ENCODE measurements at regions not wholly inside any gene's neighbourhood (a gene's known extent, or its start where the extent isn't known, plus 50 kb on each side); places are given as distances from the start of the nearest gene placed in this dataset.

DNA sequence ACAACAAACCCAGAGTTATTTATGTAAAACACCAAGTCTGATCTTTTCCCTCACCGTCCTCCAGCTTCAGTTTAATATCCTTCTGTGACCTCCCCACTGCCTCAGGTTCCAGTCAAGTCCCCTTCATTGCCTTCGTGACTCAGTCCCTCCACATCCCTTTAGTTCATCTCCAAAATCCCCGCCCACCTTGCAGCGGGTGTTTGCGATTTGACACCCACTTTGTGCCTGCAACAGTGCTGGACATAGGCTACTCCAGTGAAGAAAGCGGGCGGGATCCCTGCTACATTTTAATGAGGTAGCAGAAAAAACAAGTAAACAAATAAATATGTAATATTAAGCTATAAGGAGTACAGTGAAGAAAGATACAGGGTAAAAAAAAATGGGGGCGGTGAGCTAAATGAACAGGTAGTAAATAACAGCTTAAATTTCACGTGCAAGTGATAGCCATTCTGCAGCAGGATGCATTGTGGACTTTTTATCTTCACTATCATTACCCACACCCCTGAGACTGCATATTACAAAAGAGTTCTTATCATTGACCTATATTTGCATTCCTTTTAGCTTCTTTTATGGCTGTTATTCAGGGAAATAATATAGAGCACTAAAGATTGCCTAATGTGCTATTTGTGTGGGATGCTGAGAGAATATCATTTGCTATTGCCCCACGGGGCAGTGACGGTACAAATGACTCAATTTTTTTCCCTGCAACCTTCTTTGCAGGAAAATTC, 222.8 kb upstream of the NUDT4 start:
- no peak for DNase-seq (ENCODE audit: low spot score)

DNA sequence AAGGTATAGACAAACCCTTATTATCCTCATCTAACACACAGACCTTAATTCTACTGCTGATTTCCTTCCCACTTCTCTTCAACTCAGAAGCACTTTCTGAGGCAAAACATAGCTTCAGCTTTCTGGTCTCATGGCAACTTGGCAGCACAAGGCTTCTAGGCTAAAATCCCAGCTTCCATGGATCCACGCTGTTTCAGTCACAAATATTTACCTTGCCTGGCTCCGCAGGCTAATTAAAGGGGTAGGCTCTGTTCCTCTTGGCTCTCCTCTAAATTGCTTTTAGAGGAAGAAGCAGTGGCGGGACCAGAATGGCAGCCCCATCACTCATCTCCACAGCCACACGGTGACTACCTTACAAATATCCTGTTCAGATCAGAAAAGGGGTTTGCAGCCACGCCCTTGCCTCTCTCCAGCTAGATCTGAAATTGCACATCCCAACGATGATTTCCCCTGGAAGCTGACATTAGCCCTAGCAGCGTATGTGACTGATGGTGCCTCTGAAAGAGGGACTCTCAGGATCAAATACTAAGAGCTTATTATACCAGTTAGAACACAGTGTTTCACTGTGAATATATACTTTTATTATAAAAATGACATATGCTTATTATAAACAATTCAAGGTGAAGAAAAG, 221.5 kb upstream of the NUDT4 start:
- DNase-seq (ENCODE audit: low spot score), result peak; percentile 67

DNA sequence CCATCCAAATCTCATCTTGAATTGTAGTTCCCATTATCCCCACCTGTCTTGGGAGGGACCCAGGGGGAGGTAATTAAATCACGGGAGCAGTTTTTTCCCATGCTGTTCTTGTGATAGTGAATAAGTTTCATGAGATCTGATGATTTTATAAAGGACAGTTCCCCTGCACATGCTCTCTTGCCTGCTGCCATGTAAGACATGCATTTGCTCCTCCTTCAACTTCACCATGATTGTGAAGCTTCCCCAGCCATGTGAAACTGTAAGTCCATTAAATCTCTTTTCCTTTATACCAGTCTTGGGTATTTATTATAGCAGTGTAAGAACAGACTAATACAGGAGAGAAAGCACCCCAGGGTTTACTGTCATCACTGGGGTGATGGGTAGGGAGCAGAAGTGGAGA, 220.4 kb upstream of the NUDT4 start:
- no peak for DNase-seq (ENCODE audit: low spot score)

DNA sequence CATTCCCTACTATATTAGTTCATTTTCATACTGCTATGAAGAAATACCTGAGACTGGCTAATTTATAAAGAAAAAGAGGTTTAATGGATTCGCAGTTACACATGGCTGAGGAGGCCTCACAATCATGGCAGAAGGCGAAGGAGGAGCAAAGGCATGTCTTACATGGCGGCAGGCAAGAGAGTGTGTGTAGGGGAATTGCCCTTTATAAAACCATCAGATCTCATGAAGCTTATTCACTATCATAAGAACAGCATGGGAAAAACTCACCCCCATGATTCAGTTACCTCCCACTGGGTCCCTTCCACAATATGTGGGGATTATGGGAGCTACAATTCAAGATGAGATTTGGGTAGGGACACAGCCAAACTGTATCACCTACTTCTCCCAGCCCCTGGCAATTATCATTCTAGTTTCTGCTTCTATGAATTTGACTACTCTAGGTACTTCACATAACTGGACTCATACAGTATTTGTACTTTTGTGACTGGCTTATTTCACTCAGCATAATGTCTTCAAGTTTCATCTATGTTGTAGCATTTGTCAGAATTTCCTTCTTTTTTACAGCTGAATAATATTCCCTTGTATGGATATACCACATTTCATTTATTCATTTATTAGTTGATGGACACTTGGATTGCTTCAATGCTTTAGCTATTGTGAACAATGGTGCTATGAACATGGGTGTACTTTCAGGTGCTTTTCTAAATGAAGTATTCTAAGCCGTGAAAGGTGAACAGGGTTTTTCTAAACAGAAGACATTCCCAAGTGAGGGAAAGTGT, 219.5 kb upstream of the NUDT4 start:
- DNase-seq (ENCODE audit: low spot score), result no peak

DNA sequence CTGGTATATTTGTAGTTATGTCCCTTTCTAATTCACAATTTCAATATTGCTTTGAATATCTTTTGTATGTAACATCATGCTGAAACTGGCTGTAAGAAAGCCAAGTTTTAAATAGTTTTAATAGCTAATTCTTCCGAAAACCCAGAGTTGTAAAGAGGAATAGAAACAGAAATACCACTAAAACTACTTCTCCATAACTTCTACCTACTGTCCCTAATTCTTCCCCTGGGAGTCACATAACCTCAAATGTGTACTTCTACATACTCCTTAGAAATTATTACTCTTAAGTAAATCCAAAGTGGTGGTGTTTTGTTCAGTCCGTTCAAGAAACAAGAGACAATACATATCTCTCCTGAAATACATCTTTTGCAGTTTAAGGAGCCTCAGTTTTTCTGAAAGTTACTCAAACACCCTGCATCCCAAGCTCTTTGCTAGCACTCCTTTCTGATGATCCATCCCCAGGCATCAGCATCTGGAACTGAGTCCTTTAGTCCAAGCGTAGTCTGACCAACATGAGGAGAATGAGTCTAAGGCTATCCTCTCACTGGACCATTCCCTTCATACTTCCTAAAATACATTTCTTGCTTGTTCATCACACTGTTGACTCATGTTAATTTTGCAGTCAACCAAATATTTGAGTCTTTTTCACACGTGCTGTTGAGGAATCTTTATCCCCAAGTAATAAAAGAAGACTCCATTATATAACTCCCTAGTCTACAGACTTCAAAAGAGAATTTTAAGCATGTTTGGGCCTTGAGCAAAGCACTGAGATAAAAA, 214.3 kb upstream of the NUDT4 start:
- DNase-seq (ENCODE audit: low spot score), result no peak

DNA sequence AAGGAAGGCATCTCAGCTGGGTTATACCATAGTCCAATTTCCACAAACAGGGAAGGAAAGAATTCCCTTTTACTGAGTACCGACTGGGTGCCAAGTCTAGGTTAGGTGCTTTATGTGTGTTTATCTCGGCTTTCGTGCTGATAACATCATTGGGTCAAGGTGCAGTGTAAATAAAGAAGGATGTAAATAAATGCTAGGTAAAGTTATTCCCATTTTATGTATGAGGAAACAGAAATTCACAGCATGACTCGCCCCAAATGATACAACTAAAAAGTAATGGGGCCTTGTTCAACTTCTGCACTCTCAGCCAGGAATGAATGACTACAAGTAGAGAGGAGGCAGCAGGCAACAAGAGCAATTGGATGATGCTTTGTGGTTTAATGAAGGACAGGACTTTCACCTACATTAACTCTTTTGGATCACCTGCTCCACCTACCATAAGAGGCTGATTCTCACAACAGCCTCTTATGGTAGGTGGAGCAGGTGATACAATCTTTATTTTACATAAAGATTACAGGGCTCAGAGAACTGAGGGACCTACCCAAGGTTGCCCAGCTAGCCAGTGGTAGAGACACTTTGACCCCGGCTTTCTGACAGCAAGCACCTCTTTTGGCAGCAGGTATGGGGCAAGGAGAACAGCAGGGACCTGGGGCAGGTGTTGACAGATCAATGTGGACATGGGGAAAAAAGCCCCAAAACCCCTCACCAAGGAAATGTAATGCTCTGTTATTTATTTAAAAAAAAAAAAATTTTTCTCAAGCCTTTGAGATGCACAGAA, 213.4 kb upstream of the NUDT4 start:
- no peak for DNase-seq (ENCODE audit: low spot score)

DNA sequence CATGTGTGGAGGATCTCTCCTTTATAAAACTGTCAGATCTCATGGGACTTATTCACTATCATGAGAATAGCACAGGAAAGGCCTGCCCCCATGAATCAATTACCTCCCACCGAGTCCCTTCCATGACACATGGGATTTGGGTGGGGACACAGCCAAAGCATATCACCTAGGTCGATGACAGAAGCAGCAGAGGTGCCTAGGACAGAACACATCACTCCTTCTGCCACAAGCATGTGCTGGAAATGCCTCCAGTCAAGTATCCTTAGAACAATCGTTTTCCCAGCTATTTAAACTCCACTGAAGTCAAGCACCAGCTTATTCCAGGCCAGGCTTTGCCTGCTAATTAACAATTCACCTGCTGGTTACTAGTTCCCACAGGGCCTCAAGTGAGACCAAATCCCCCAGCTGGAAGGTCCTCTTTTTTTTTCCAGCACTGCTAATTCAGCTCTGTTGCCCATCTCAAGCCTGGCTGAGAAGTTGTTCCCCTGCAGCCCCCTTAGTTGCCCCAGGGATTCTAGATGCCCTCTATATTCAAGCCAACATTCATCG, 212.3 kb upstream of the NUDT4 start:
- DNase-seq (ENCODE audit: low spot score), result no peak

DNA sequence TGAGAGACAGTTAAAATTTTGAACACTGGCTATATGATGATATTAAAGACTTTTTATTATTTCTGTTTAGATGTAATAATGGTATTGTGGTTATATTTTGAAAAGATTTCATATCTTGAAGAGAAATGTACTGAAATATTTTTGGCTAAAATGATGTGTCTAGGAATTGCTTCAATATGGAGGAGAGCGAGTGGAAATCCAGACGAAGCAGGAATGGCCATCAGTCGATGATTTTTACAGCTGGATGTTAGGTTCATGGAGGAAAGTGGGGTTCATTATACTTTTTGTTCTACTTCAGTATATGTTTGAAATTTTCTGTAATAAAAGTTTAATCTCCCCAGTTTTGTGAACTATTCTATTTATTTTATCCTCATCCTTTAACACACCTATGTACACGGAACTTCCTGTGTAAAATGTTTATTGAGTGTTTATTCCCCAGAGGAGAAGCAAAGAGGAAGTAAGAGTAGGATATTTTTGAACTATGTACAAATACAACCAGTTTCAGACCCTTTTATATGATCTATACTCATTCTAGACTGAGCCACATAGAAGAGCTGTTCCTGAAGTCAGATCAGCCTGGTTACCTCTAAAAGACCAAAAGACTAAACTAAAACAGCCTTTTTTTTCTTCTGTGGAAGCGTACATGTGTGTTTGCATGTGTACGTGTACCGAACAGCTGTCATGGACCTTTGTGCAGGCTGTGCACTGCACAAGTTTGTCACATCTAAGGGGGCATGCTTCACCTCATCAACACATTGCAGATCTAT, 211.0 kb upstream of the NUDT4 start:
- no peak for DNase-seq (ENCODE audit: low spot score)

DNA sequence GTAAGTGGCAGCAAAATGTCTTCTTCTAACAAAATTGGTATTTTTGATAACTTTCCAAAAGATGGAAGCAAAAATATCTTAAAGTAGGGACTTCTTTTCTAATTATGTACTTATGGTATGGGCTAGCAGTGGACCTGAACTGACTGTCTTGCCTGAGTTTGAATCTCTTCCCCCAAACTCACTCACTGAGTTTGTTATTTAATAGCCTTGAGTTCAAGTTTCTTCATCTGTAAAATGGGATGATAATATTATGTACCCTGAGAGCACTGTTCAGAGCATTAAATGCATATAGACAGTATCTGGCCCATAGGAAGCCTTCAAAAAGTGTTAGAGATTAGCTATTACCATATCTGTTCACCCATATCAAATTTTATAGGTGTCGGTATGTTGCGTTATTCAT, 210.4 kb upstream of the NUDT4 start:
- no peak for DNase-seq (ENCODE audit: low spot score)

DNA sequence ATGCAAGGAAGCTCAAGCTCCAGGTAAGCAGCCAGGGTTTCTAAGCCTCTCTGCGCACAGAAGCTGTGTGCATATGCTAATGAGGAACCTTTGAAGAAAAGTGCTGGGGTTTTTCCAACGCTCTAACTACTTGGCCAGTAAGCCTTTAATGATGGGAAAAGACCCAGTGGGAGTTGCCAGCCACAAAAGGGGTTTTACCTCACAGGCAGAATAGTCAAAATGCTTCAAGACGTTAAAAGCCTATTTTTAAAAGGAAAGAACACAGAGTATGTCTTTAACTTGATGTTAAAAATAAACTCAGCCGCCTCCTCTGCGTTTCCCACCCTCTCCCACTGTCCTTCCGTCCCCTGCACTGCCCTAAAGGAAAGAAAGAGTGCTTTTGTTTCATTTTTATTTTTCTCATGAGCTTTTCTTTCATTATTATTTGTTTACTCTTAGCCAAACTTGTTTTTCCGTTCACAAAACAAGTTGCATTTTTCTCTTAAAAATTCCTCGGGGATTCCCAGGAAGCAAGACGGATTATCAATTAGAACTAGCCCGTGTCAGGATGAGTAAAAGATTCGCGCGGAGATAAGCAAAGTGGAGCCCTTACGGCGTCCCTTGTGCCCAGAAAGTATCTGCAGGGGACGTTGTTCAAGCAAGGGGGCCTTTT, 209.8 kb upstream of the NUDT4 start:
- peak; percentile 45 for DNase-seq (ENCODE audit: low spot score)

DNA sequence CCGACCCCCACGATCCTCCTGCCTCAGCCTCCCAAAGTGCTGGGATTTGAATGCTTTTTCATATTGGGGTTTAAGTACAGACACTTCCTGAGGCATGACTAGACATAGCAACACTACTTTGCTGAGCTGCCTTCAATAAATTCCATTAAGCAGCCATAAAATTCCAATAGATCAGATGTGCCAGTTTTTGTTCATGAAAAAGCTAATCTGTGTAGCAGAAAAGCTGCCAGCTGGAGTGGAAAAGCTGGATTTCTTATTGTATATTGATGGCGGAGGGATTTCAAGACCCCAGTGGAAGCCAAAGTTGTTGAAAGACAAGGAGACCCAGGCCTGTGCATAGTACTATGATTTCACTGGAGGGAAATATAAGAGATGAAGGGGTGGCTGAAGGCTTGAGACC, 209.0 kb upstream of the NUDT4 start:
- no peak for DNase-seq (ENCODE audit: low spot score)

DNA sequence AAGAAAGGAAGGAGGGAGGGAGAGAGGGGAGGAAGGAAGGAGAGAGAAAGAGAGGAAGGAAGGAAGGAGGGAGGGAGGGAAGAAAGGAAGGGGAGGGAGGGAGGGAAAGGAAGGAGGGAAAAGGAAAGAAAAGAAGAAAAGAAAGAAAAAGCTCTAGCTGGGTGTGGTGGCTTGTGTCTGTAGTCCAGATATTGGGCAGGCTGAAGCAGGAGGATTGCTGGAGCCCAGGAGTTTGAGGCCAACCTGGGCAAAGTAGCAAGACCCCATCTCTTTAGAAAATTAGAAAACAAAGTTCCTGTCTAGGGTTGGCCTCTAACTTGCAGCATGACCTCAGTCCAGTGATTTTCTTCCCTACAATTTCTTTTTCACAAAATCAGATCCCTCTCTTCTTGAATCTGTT, 208.2 kb upstream of the NUDT4 start:
- no peak for DNase-seq (ENCODE audit: low spot score)

DNA sequence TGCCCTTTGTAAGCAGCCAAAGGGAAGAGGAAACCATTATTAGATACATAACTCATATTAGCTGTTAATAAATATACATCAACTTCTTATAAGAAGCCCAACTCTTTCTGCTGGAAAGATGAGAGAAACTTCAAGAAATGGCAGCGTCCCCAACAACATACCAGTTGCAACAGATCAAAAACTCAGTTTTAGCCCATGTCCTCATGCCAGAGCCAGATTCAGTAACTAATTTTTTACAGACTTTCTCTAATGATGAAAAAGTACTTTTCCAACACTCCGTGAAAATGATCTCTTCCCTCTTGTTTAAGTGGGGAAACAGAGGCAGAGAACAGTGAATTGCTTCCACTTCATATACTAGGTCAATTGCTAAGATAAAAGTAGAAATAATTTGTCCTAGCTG, 206.8 kb upstream of the NUDT4 start:
- no peak for DNase-seq (ENCODE audit: low spot score)

DNA sequence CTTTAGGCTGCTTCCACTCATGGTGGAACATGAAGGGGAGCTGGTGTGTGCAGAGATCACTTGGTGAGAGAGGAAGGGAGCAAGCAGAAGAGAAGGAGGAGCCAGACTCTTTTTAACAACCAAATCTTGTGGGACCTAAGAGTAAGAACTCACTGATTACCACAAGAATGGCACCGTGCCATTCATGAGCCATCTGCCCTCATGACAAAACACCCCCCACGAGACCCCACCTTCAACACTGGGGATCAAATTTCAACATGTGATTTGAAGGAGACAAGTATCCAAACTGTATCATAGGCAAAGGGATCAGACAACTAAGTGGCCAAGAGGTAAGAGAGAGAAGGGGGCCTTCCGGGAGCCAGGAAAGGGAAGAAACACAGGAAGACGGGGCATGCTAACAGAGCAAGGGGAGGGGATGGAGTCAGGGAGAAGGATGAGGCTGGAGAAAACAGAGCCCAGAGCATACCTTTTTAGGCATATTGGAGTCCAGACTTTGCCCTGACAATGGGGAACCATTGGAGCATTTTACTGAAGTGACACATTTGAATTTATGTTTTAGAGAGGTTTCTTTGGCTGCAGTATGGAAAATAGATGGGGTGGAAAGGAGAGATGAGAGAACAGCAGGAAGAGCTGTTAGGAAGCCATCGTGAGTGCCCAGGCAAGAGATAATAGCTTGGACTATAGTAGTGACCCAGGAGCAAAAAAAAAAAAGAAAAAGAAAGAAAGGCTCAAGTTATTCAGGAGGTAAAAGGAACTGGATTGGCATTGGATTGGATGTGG, 204.4 kb upstream of the NUDT4 start:
- no peak for DNase-seq (ENCODE audit: low spot score)

DNA sequence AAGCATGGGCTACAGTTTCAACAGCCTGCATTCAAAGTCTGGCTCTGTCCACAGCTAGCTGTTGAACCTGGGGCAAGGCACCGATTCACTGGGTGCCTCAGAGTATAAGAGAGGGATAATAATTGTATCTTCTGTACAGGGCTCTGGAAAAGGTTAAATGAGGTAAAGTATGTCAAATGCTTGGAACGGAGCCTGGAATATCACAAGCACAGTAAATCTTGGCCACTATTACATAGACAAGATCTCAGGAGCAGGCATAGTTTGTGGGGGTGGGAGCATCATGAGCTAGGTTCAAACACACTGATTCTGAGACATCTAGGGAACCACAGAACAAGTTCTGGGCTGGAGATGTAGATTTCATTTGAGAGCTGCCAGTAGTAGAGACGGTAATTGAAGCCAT, 203.7 kb upstream of the NUDT4 start:
- no peak for DNase-seq (ENCODE audit: low spot score)

DNA sequence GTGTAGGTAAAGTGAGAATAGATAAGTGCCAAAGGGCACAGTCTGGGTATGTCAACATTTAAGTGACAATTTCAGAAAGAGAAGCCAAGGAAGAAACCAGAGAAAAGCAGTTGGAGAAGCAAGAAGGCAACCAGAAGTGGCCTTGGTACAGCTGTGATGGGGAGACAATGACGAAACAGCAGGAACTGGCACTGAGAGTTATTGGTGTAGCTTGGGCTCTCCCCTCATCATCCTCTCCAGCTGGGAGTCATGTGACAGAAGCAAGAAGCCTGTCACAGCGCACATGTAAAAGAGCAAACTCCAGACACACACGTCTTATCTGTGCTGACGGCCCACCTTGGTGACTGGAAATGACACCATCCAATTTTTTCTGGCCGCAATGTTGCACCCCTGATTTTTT, 203.3 kb upstream of the NUDT4 start:
- no peak for DNase-seq (ENCODE audit: low spot score)

DNA sequence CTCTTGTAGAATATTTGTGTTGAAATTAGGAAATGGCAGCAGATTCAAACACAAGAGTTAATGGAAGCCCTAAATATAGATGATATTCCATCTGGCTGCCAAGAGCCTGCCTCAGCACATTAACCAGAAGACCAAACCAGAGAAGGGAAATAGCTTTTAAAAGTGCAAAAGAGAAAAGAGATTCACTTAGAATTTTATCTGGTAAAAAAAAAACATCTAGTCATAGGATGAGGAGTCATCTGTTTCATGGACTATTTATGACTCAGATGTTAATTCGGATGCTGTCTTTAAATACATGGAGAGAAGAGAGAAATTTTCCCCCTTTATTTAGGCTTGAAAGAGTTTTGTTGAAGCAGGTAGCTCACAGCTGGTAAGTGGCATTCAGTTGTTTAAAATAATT, 201.6 kb upstream of the NUDT4 start:
- no peak for DNase-seq (ENCODE audit: low spot score)

DNA sequence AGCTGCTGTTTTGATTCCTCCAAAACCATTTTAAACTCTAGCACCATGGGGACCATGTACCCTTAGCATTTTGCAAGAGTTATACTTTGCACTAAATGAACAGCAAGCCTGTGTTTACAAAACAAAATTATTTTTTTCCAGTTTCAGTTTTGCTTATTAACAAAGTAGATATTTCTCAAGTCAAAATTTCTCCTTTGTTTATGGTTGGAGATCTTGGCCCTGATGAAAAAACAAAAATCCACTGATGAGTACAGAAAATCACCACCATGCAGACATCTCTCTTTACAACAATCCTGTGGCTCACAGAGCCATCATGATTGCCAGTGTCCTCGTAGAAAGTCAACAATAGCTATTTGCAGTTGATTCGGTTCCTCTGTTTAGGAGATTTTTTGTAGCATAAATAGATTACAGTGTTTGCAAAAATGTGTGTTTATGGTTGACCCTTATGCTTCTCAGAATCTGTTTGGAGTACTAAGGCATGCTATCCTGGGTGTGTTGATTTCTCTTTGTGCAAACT, 201.1 kb upstream of the NUDT4 start:
- no peak for DNase-seq (ENCODE audit: low spot score)
